G401.6 (cell line): ENCODE measurements at regions not wholly inside any gene's neighbourhood (a gene's known extent, or its start where the extent isn't known, plus 50 kb on each side); places are given as distances from the start of the nearest gene placed in this dataset.
"Not testable (repeated sequence)": the region's sequence is repeated elsewhere in the genome, so short reads cannot be mapped to it uniquely, and the experiment has no call there.

Source experiments
- FAIRE-seq: peaks from 2 replicates; lab custom pipeline; 2012; peaks lifted over from hg19 to GRCh38; lab: Jason Lieb, UNC

DNA sequence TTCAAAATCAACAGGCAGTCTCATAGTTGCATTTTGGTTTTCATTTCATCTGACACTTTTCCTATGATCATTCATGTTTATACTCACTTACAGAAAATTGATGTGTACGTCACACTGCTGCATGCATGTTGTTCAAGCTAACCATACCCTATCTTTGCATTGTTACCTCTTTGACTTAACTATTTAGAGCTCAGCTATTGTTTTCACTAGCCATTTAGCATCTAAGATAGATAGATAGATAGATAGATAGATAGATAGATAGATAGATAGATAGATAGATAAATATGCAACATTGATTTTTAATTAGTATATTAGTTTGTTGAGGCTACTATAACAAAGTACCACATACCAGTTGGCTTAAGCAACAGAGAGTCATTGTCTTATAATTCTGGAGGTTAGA, 649.5 kb upstream of the KCND2 start:
- FAIRE-seq: no peak

DNA sequence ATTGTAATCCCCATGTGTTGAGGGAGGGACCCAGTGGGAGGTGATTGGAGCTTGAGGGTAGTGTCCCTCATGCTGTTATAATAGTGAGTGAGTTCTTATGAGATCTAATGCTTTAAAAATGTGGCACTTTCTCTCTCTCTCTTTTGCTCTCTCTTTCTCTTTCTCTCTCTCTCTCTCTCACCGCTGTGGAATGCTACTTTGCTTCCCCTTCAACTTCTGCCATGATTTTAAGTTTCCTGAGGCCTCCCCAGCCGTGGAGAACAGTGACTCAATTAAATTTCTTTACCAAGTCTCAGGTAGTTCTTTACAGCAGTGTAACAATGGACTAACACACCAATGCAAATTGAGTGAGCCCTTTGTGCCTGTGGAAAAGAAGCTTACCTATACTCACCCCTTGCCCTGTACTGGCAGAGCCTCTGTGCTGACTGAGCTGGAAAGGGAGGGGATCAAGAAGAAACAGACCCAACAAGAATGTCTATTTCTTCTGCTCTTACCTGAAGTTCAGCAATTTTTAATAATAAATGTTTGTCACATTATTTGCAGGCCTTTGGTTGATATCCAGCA, 642.5 kb upstream of the KCND2 start:
- no peak for FAIRE-seq

DNA sequence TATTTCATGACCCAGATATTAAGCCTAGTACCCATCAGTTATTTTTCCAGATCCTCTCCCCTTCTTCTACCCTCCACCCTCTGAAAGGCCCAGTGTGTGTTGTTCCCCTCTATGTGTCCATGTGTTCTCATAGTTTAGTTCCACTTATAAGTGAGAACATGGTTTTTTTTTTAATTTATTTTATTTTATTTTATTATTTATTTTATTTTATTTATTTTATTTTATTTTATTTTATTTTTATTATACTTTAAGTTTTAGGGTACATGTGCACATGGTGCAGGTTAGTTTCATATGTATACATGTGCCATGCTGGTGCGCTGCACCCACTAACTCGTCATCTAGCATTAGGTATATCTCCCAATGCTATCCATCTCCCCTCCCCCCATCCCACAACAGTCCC, 639.2 kb upstream of the KCND2 start:
- not testable (repeated sequence) for FAIRE-seq

DNA sequence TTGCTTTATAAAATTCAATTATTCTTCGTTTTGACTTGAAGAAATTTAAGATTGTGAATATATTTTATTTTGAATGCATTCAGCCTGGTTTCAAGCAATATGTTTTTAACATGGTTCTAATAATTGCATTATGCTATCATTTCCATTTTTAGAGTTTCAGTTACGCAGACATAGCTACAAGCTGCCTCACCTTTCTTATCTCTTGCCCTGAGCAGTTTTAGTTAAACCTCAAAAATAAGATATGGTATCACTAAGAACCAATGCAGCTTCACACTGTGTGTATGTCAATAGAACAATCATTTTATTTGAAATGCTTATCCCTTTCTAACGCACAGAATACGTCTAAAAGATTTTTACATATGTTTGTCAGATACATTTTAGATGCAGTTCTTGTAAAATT, 632.6 kb upstream of the KCND2 start:
- no peak for FAIRE-seq

DNA sequence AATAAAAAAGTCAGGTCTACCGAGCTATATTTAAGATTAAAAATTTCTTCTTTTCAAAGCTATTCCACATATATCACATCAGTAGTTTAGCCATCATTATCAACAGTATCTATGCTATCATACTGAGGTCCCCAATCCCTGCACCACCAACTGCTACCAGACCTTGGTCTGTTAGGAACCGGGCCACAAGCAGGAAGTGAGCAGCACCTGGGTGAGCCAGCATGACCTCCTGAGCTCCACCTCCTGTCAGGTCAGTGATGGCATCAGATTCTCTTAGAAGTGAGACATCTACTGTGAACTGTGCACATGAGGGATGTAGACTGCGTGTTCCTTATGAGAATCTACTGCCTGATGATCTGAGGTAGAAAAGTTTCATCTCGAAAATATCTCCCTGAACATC, 632.1 kb upstream of the KCND2 start:
- no peak for FAIRE-seq

DNA sequence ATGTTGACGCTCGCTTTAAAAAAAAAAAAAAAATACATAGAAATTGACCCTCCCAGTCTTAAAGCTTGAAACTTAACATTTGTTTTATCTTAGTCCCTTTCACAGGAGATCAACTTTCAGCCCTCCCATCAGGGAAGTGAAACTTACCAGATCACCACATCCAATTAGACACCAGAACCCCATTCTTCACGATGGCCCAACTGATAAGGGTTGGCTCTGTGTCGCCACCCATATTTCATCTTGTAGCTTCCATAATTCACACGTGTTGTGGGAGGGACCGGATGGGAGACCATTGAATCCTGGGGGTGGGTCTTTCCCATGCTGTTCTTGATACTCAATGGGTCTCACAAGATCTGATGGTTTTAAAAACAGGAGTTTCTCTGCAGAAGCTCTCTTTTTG, 629.4 kb upstream of the KCND2 start:
- FAIRE-seq: no peak

DNA sequence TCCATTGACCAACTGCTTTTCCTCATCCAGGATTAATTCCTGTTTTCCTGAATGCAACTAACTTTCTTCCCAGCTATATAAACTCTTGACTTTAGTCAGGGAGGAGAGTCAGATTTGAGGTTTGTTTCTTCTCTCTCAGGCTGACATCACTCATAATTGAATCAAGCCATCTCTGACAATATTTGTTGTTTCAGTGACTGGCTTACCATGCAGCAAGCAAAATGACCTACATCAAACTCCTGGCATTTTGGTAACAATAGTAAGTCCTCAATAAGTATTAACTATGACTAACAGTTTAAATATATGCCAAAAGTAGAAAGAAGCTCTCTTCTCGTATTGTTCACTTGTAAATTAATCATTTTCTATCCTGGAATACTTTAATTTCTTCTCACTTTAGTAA, 625.7 kb upstream of the KCND2 start:
- no peak for FAIRE-seq

DNA sequence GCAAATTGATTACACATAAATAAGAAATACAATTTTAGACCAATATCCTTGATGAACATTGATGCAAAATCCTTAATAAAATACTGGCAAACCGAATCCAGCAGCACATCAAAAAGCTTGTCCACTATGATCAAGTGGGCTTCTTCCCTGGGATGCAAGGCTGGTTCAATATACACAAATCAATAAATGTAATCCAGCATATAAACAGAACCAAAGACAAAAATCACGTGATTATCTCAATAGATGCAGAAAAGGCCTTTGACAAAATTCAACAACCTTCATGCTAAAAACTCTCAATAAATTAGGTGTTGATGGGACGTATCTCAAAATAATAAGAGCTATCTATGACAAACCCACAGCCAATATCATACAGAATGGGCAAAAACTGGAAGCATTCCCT, 624.2 kb upstream of the KCND2 start:
- FAIRE-seq: not testable (repeated sequence)

DNA sequence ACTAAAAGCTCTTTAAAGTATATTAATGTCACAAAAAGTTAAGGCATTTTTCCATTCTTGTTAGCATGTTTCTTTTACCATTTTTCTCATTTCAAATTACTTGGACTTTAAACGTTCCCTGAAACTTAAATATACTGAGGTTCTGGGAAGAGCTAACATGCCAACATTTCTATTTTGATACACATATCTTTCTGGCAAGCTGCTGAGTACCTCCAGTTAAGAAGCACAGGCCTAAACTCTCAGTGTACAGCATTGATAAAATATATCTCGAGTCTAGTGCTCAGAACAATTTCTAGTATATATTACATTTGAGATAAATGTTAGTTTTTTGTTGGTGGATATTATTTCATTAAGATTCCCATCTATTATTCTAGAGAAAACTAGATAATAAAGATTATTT, 612.9 kb upstream of the KCND2 start:
- FAIRE-seq: no peak

DNA sequence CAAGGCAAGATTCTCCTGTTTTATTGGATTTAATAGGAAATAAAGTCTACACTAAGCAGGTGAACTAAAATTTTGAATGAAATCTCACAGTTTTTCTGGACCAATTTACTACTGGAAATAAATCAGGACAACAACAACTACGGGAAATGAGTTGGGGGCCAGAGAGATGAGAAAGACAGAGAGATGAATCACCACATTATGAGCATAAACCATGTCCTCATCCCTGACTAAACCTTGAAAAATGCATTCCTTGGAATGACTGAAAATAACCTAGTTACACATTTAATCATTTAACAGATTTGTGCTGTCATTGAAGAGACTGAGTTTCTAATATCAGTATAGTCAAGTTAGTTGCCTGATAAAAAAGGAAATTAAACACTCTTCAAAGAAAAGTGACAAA, 608.4 kb upstream of the KCND2 start:
- no peak for FAIRE-seq

DNA sequence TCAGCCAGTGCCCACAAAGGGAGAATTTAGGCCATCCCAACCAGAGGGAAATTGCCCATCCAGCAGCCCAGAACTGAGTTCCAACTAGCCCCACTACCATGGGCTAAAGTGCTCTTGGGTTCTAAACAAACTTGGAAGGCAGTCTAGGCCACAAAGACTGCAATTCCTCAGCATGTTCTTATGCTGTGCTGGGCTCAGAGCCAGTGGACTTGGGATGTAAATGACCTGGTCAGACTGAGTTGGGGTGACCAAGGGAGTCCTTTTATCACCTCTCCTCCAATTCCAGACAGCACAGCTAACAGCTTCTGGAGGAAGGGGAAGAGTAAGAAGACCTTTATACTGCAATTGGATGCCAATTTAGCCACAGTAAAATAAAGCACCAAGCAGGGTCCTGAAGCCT, 607.2 kb upstream of the KCND2 start:
- no peak for FAIRE-seq

DNA sequence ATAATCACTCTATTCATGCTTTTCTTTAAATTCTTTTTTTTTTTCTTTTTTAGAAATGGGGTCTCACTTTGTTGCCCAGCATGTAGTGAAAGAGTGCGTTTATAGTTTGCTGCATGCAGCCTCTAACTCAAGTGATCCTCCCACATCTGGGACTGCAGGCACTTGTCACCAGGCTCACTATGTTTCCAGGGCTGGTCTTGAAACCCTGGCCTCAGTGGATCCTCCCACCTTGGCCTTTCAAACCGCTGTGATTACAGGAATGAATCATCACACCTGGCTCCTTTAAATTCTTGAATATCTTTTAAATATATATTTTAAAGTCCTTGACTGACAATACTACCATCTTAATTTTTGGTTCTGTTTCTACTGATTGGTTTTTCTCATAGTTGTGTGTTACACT, 591.6 kb upstream of the KCND2 start:
- FAIRE-seq: no peak

DNA sequence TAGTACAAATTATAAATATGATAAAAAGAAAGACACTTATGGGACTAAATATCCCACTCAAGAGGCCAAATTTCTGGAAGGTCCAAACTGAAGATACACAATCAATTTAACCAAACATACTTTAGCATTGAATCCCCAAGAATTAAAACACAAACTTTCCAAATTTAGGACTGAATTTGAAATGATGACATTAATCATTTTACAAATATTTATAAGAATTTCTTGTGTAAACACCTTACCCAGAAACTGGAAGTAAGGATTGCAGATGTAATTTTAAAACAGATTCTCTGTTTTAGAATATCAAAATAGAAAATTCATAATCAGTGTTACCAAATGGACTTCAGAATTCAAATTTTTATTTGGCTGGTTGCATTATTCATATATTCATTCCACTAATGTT, 588.2 kb upstream of the KCND2 start:
- no peak for FAIRE-seq

DNA sequence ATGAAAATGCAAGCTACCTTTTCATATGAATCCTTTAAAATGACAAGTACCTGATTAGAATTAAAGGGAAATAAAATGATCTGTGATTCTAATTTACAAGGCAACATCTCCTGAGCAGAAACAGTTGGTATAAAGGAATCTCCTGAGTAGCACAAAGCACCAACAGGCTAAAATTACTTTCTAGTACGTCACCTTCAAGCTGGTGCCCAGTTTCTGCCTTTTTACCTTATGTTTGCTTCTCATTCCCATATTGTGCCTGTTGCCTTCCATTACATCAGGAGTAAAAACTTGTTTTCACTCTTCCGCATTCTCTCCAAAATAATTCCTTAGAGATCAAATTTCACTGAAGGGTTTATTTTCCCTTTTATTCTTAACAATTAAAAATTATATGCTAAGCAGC, 587.1 kb upstream of the KCND2 start:
- no peak for FAIRE-seq

DNA sequence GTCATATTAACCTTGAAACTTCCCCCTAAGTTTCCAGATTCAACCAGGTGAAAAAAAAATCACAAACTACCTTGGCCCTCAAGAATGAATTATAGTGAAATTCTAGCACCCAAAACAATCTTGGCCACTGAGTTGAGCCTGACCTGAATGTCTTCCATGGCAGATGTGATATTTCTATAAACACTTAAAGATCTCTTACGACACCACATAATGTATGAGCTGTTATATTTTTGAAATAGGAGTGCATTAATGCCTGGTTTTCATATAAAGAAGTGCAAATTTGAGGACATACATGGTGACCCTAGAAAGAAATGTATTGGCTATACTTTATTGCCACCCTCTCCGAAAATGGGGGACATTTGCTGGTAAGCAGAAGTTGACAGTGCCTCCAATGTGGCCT, 584.1 kb upstream of the KCND2 start:
- FAIRE-seq: no peak

DNA sequence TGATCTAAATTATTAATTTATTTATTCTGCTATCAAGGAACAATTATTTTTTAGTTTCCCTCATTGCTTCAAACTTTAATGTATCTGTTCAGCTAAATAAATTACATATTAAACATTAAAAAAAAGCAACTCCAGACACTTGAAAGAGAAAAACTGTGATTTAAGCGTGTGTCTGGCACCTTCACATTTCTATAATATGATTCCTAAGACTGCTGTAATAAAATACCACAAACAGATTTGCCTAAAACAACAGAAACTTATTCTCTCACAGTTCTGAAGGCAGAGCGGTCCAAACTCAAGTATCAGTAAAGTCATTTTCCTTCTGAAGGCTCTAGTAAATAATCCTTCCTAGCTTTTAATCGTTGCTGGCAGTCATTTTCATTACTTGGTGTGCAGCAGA, 580.4 kb upstream of the KCND2 start:
- FAIRE-seq: no peak

DNA sequence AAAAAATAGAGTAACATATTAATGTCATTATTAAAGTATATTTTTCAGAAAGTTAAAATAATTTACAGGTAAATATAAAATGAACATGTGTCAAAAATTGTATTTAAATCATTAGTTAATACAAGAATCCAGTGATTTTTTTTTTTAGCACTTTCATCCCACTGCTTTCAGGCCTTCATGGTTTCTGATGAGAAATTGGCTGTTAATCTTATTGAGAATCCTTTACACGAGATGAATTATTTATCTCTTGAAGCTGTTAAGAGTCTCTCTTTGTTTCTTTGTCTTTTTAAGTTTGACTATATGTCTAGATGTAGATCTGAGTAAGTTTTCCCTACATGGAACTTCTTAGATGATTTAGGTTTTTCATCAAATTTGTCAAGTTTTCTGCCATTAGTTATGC, 578.5 kb upstream of the KCND2 start:
- no peak for FAIRE-seq

DNA sequence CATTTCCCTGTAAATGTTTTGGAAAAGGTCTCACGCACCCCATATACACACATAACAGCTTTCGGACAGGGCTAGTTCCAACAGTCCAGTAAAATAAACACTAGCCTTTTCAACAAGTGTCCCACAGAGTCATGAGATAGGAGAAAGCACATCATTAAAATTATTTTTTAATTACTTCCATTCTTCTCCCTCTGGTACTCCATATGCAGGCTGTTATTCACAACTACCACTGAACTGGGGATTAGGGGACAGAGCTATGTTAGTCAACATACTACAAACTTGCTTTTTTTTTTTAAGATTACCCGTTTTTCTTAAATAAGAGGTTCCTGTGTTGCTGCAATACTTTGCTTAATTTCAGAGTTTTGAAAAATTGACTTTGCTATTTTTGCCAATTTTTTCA, 576.6 kb upstream of the KCND2 start:
- no peak for FAIRE-seq

DNA sequence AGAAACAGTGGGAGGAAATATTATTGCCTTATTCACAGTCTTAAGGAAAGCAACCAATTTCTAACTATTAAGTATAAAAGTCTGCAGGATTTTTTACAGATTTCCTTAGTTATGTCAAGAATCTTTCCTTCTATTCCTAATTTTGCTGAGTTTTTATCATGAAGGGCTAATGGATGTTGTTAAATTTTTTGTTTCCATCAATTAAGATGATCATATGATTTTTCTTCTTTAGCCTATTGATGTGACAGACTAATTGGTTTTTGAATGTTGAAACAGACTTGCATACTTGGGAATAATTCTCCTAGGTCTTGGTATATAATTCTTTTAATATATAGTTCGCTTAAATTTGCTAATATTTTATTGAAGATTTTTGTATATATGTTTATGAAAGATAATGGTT, 569.1 kb upstream of the KCND2 start:
- no peak for FAIRE-seq

DNA sequence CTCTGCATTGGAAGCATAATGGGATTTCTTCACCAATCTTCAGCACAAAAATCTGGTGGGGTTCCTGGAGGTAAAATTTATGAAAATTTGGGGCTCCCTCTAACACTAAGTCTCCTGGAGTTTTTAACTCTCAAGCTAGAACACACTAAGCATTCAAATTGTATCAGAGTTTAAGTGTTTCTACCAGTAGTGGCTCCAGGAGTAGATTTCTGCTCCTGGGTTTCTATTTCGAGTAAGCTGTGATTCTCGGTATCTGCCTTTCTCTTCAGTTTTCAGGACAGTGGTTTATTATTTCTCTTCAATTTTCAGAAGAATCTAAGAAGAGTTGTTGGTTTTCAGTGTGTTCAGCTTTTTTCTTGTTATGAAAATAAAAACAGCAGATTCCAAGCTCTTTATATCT, 566.4 kb upstream of the KCND2 start:
- FAIRE-seq: no peak

DNA sequence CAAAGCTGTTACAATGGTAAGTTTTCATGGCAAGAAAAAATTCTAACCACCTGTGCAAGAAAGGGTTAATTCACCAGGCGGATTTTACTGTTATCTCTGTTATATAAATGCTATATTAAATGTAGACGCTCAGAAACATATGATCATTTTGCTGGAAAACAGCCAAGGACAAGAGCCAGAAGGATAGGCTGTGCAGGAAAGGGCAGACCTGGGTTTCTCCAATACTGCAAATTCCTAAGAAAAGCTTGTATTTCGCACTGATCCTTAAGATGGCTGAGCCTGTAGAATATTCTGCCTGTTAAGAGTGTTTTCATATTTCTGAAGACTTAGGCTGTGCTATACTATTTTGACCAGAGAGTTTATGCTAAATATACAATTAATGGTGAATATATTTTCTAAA, 564.1 kb upstream of the KCND2 start:
- FAIRE-seq: no peak

DNA sequence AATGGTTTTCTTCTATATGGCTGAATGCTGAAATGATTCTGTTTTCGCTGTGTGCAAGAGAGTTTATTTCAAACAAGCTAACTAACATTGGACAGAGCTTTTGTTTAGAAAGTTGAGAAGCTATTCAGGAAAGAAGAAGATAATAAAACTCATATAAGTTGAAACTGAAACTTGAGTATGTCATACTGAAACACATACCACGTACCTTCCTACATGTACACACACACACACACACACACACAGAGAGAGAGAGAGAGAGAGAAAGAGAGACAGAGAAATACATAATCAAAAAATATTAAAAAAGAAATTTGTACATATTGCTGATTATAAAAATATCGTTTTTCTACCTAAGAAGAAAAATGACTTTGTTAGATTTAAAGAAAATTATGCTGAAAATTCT, 561.9 kb upstream of the KCND2 start:
- no peak for FAIRE-seq

DNA sequence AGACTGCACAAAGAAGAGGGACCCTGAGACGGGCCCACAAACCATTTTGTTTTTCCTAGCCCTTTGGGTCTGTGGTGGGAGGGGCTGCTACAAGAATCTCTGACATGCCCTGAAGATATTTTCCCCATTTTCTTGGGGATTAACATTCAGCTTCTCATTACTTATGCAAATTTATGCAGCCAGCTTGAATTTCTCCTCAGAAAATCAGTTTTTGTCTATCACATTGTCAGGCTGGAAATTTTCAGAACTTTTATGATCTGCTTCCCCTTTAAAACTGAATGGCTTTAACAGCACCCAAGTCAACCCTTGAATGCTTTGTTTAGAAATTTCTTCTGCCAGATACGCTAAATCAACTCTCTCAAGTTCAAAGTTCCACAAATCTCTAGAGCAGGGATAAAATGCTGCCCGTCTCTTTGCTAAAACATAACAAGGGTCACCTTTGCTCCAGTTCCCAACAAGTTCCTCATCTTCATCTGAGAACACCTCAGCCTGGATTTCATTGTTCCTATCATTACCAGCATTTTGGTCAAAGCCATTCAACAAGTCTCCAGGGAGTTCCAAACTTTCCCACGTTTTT, 560.0 kb upstream of the KCND2 start:
- FAIRE-seq: no peak

DNA sequence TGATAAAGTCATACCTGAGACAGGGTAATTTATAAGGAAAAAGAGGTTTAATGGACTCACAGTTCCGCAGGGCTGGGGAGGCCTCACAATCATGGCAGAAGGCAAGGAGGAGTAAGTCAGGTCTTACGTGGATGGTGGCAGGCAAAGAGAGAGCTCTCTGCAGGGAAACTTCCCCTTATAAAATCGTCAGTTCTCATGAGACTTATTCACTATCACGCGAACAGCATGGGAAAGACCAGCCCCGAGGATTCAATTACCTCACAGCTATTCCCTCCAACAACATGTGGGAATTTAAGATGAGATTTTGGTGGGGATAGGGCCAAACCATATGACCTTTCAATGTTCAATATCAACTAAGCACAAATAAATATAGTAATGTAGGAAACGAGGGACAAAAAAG, 559.4 kb upstream of the KCND2 start:
- FAIRE-seq: no peak

DNA sequence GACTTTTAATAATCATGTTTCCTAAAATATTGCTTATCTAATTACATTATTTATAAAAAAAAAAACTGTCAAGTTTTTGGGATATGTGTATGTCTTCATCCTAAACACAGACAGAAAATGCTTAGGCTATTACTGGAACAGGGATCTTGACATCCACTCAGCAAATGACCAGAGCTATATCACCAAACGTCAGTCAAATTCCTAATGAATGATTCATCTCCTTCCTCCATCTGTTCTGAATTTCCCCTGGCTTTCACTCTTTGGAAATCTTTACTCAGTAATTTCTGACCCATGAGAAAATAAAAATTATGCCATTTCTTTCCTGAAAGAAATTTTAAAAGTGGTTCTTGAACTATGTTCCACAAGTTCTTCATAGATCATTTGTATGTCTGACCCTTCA, 552.4 kb upstream of the KCND2 start:
- no peak for FAIRE-seq
